NCI-H2227 (cell line): ENCODE measurements at regions not wholly inside any gene's neighbourhood (a gene's known extent, or its start where the extent isn't known, plus 50 kb on each side); places are given as distances from the start of the nearest gene placed in this dataset.
A peak's percentile ranks its signal among the peaks of the same experiment; 100 is the strongest.

Experiments
- DNase-seq: peaks from one replicate; lab custom pipeline; 2025; ENCODE audit not compliant: unreplicated experiment; lab: John Stamatoyannopoulos, UW

GRCh38 chr3:22106213-22106896, 355.3 kb upstream of the ZNF385D start:
- DNase-seq, result no peak

- DNase-seq, result no peak
Measured at GRCh38 chr3:22111226-22111625, 360.2 kb upstream of the ZNF385D start.

GRCh38 chr3:22113453-22113852, 362.4 kb upstream of the ZNF385D start:
- no peak for DNase-seq

GRCh38 chr3:22115581-22115980, 364.6 kb upstream of the ZNF385D start:
- no peak for DNase-seq

- no peak for DNase-seq
Measured at GRCh38 chr3:22117091-22117490, 366.1 kb upstream of the ZNF385D start.

- peak; percentile 20 for DNase-seq
Measured at GRCh38 chr3:22117751-22118346, 366.8 kb upstream of the ZNF385D start.

- no peak for DNase-seq
Measured at GRCh38 chr3:22118542-22118941, 367.5 kb upstream of the ZNF385D start.

- DNase-seq, result no peak
Measured at GRCh38 chr3:22121068-22121701, 370.2 kb upstream of the ZNF385D start.

GRCh38 chr3:22122567-22122966, 371.6 kb upstream of the ZNF385D start:
- DNase-seq, result no peak

- no peak for DNase-seq
Measured at GRCh38 chr3:22129101-22129500, 378.1 kb upstream of the ZNF385D start.

GRCh38 chr3:22141769-22142168, 390.8 kb upstream of the ZNF385D start:
- DNase-seq, result no peak

GRCh38 chr3:22147161-22147560, 396.2 kb upstream of the ZNF385D start:
- no peak for DNase-seq

- no peak for DNase-seq
Measured at GRCh38 chr3:22156868-22157267, 405.9 kb upstream of the ZNF385D start.

GRCh38 chr3:22157848-22158247, 406.8 kb upstream of the ZNF385D start:
- no peak for DNase-seq

GRCh38 chr3:22159004-22159695, 408.1 kb upstream of the ZNF385D start:
- DNase-seq, result no peak

- DNase-seq, result no peak
Measured at GRCh38 chr3:22161315-22161714, 410.3 kb upstream of the ZNF385D start.

GRCh38 chr3:22170370-22170769, 419.4 kb upstream of the ZNF385D start:
- no peak for DNase-seq

- no peak for DNase-seq
Measured at GRCh38 chr3:22172964-22173363, 422.0 kb upstream of the ZNF385D start.

GRCh38 chr3:22175947-22176346, 424.9 kb upstream of the ZNF385D start:
- no peak for DNase-seq

GRCh38 chr3:22176911-22177310, 425.9 kb upstream of the ZNF385D start:
- DNase-seq, result no peak

- no peak for DNase-seq
Measured at GRCh38 chr3:22189616-22190015, 438.6 kb upstream of the ZNF385D start.

GRCh38 chr3:22199095-22199494, 448.1 kb upstream of the ZNF385D start:
- no peak for DNase-seq
